Skeletal muscle tissue (tissue), 3 donors: ENCODE measurements at regions not wholly inside any gene's neighbourhood (a gene's known extent, or its start where the extent isn't known, plus 50 kb on each side); places are given as distances from the start of the nearest gene placed in this dataset.

Experiments used
- H3K27ac ChIP-seq: one replicate; pipeline ENCODE4 v1.7.0; 2013; ENCODE audit warnings: mild to moderate bottlenecking, low read depth, low read length, inconsistent platforms
- H3K27me3 ChIP-seq, 3 donors: one replicate each; pipeline ENCODE4 v1.7.0; 2013; ENCODE audit warnings: low read length in 3 of 3; ENCODE audit not compliant: control insufficient read depth in 3 of 3, insufficient read depth in 3 of 3
- H3K36me3 ChIP-seq, 3 donors: one replicate each; pipeline ENCODE4 v1.7.0; 2013; ENCODE audit warnings: low read length in 3 of 3; ENCODE audit not compliant: control insufficient read depth in 3 of 3, insufficient read depth in 3 of 3
- H3K4me1 ChIP-seq, 3 donors: one replicate each; pipeline ENCODE4 v1.7.0; 2013; ENCODE audit warnings: low read length in 3 of 3, mild to moderate bottlenecking in 3 of 3; ENCODE audit not compliant: control insufficient read depth in 3 of 3, insufficient read depth in 3 of 3
- H3K4me3 ChIP-seq, 3 donors: one replicate each; pipeline ENCODE4 v1.7.0; 2013; ENCODE audit warnings: low read length in 3 of 3
- H3K9ac ChIP-seq, 3 donors: one replicate each; pipeline ENCODE4 v1.7.0; 2013; ENCODE audit warnings: low read length in 3 of 3, mild to moderate bottlenecking in 3 of 3, moderate library complexity in 2 of 3, low read depth in 1 of 3
- H3K9me3 ChIP-seq, 3 donors: one replicate each; pipeline ENCODE4 v1.7.0; 2013; ENCODE audit warnings: low read length in 3 of 3; ENCODE audit not compliant: control insufficient read depth in 3 of 3
- donor health status: Osteomylitis.

- no peaks in the 10 kb centered on the region for H3K9me3 ChIP-seq
- no peak overlapping the region for H3K9ac ChIP-seq
- peaks cover 0 to 10% (median 0%) of the 10 kb centered on the region in 3 donors for H3K4me1 ChIP-seq
- no peaks in the 10 kb centered on the region for H3K27me3 ChIP-seq
- H3K4me3 ChIP-seq: no peak overlapping the region
- no peaks in the 10 kb centered on the region for H3K36me3 ChIP-seq
- no peak overlapping the region for H3K27ac ChIP-seq
Observed at GRCh38 chr6:137779982-137780381, 87.1 kb upstream of the TNFAIP3 start.

DNA sequence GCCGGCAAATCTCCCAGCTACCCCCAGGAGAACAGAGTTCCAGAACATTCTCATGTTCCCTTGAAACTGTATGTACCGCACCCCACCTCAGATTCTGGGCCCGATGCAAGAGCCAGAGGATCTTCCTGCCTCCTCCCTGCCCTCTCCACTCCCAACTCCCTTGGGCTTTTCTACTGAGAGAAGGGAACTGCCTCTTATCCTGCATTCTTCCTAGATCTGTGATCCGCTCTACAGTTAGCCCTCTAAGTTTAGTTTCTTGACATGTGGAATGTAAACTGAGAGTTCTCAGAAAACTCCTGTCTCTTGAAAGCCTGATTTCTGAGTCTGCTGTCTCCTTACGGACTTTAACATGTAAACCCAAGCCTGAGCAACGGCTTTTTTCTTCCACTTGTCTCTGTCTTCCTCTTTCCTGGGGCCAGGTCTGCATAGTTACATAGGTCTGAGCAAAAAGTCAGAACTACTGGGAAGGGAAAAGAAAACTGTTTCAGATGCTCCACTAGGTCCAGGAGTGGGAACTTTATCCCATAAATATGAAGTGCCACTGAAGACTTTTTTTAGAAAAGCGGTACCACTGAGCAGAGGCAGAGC lies 86.5 kb upstream of the TNFAIP3 start:
- Histone ChIP-seq H3K4me3 (no peak overlapping the region), H3K9me3 (no peaks in the 10 kb centered on the region), H3K27me3 (no peaks in the 10 kb centered on the region), H3K36me3 (no peaks in the 10 kb centered on the region), H3K27ac (no peak overlapping the region), H3K9ac (no peak overlapping the region), H3K4me1 (peaks cover 0 to 8% (median 0%) of the 10 kb centered on the region in 3 donors)

DNA sequence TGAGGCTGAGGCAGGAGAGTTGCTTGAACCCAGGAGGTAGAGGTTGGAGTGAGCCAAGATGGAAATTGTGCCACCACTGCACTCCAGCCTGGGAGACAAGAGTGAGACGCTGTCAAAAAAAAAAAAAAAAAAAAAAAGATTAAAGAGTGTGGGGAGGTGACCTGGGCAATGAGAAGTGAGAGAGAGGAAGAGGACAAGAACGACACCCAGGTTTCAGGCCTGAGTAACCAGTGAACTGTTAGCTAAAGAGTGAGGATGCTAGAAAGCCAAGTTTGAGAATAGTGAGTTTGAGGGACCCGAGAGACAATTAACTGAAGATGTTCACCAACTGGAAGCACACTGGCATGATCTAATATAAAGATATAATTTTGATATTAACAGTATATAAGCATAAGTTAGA lies 85.4 kb upstream of the TNFAIP3 start:
- no peak overlapping the region for H3K27ac ChIP-seq
- no peaks in the 10 kb centered on the region for H3K27me3 ChIP-seq
- H3K4me3 ChIP-seq: no peak overlapping the region
- H3K36me3 ChIP-seq: no peaks in the 10 kb centered on the region
- no peak overlapping the region for H3K9ac ChIP-seq
- no peaks in the 10 kb centered on the region for H3K9me3 ChIP-seq
- H3K4me1 ChIP-seq: peaks cover 0 to 2% (median 0%) of the 10 kb centered on the region in 3 donors

DNA sequence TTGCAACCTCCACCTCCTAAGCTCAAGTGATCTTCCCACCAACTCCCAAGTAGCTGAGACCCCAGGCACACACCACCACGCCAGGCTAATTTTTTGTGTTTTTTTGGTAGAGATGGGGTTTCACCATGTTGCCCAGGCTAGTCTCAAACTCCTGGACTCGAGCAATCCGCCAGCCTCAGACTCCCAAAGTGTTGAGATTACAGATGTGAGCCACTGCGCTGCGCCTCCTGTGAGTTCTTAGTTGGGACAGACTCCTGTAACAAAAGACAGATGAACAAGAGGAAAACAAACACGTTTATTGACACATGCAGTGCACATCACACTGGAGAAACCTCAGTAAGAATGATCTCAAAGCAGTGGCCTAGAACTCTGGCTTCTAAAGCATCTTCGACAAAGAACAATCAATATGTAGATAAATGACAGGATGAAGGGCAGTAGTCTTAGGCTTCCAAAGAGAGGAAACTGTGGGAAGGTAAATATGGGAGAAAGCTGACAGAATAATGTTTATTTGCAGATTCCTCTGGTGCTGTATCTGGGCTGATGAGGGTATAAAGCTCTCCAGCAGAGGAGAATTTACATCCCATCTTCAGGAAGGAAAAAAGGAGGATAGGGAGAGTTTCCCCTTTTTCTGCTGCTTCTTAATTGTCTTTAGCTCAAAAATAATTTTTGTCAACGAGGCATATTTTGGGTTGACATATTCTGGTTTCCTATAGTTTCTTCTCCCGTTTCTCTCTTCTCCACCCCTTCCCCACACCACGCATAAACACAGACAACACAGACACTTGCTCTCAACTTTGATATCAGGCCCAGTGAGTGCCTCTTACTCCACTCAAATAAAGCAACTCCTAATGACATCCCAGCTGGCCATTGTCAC lies 84.7 kb upstream of the TNFAIP3 start:
- no peak overlapping the region for H3K9ac ChIP-seq
- H3K4me1 ChIP-seq: no peaks in the 10 kb centered on the region
- H3K36me3 ChIP-seq: no peaks in the 10 kb centered on the region
- no peak overlapping the region for H3K4me3 ChIP-seq
- H3K27ac ChIP-seq: no peak overlapping the region
- no peaks in the 10 kb centered on the region for H3K9me3 ChIP-seq
- H3K27me3 ChIP-seq: no peaks in the 10 kb centered on the region

- H3K9me3 ChIP-seq: no peaks in the 10 kb centered on the region
- no peak overlapping the region for H3K27ac ChIP-seq
- no peaks in the 10 kb centered on the region for H3K27me3 ChIP-seq
- no peak overlapping the region for H3K4me3 ChIP-seq
- no peaks in the 10 kb centered on the region for H3K36me3 ChIP-seq
- no peak overlapping the region for H3K9ac ChIP-seq
- no peaks in the 10 kb centered on the region for H3K4me1 ChIP-seq
Observed at GRCh38 chr6:137783710-137784109, 83.3 kb upstream of the TNFAIP3 start.

GRCh38 chr6:137784583-137784982 lies 82.5 kb upstream of the TNFAIP3 start:
- Histone ChIP-seq H3K9me3 (no peaks in the 10 kb centered on the region), H3K36me3 (no peaks in the 10 kb centered on the region), H3K4me1 (no peaks in the 10 kb centered on the region), H3K4me3 (no peak overlapping the region), H3K27me3 (no peaks in the 10 kb centered on the region), H3K9ac (no peak overlapping the region), H3K27ac (no peak overlapping the region)

GRCh38 chr6:137787016-137787415 lies 80.0 kb upstream of the TNFAIP3 start:
- Histone ChIP-seq H3K27ac (no peak overlapping the region), H3K9me3 (no peaks in the 10 kb centered on the region), H3K9ac (no peak overlapping the region), H3K4me3 (no peak overlapping the region), H3K36me3 (no peaks in the 10 kb centered on the region), H3K27me3 (no peaks in the 10 kb centered on the region), H3K4me1 (peaks cover 4 to 11% (median 7%) of the 10 kb centered on the region in 3 donors)

GRCh38 chr6:137788248-137788647 lies 78.8 kb upstream of the TNFAIP3 start:
- H3K36me3 ChIP-seq: no peaks in the 10 kb centered on the region
- no peak overlapping the region for H3K27ac ChIP-seq
- H3K9me3 ChIP-seq: no peaks in the 10 kb centered on the region

DNA sequence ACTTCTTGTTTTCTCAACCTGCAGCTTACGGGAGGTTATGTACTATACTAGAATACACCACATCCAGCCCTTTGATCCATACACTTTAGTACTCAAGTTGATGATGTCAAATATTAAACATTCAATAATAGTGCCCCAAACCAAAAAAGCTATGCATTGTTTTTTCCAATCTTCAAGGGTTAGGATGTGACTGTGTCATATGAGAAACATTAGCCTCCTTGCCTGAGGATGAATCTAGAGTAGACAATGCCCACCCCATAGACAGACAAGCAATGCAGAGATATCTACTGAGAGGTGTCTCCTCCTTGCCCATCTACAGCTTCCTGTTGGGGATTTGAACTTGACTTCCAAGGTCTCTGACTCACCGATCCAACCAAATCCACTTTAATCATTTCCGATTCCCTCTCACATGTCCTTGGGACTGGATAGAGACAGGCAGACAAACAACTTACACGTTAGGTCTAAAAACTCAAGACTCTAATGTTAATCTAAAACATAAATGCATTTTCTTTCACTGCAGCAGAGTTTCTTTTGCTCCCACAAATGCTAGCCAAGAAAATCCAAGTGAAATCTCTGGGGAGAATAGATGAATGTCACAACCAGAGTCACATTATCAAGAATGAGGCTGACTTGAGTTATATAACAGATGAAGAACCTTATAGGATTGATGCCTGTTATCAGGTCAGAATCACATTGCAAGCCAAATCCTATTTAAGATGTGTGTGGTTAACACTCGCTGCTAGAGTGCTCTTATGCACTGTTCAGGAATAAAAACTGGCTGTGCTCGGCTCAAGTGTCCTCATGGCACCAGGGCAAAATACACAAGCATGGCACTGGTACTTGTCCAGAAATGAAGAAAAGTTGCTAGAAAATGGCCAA lies 75.5 kb upstream of the TNFAIP3 start:
- H3K4me1 ChIP-seq: peaks cover 4 to 11% (median 7%) of the 10 kb centered on the region in 3 donors
- no peak overlapping the region for H3K9ac ChIP-seq
- H3K4me3 ChIP-seq: no peak overlapping the region
- no peaks in the 10 kb centered on the region for H3K27me3 ChIP-seq
- peak overlapping the region; percentile 28 for H3K27ac ChIP-seq
- no peaks in the 10 kb centered on the region for H3K9me3 ChIP-seq
- H3K36me3 ChIP-seq: no peaks in the 10 kb centered on the region

More at GRCh38 chr6:137788248-137788647, 78.8 kb upstream of the TNFAIP3 start:
- Histone ChIP-seq H3K4me3 (no peak overlapping the region), H3K27me3 (no peaks in the 10 kb centered on the region), H3K4me1 (peaks cover 4 to 11% (median 7%) of the 10 kb centered on the region in 3 donors), H3K9ac (no peak overlapping the region)
